ENCODE measurements at regions not wholly inside any gene's neighbourhood (a gene's known extent, or its start where the extent isn't known, plus 50 kb on each side); places are given as distances from the start of the nearest gene placed in this dataset.

DNA sequence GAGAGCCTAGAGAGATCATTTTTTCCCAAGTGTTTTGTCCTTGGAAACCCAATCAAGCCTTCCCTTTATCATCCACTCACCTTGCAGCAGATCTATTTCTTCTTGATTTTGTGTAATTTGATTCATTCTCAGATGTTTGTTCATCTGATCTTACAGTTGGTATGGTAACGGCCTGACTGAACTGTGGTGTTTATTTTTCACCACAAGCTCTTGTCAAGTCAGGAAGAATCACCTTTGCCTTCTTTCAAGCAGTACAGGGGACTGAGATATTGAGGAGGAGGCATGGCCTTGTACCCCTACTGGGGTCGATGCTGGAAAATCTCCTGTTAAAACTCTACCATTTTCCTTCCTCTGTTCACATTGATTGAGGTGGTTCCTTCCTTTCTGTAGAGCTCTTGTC lies 361.4 kb upstream of the CFAP20DC start:
- DNase-seq (ENCODE audit: low spot score) = no peak
- H3K27ac ChIP-seq = no peak overlapping the region
- H3K4me3 ChIP-seq = no peak overlapping the region
- TF ChIP-seq, protein P1, sequence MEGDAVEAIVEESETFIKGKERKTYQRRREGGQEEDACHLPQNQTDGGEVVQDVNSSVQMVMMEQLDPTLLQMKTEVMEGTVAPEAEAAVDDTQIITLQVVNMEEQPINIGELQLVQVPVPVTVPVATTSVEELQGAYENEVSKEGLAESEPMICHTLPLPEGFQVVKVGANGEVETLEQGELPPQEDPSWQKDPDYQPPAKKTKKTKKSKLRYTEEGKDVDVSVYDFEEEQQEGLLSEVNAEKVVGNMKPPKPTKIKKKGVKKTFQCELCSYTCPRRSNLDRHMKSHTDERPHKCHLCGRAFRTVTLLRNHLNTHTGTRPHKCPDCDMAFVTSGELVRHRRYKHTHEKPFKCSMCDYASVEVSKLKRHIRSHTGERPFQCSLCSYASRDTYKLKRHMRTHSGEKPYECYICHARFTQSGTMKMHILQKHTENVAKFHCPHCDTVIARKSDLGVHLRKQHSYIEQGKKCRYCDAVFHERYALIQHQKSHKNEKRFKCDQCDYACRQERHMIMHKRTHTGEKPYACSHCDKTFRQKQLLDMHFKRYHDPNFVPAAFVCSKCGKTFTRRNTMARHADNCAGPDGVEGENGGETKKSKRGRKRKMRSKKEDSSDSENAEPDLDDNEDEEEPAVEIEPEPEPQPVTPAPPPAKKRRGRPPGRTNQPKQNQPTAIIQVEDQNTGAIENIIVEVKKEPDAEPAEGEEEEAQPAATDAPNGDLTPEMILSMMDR (IDR thresholded peaks at IDR 0.05) = no peak

DNA sequence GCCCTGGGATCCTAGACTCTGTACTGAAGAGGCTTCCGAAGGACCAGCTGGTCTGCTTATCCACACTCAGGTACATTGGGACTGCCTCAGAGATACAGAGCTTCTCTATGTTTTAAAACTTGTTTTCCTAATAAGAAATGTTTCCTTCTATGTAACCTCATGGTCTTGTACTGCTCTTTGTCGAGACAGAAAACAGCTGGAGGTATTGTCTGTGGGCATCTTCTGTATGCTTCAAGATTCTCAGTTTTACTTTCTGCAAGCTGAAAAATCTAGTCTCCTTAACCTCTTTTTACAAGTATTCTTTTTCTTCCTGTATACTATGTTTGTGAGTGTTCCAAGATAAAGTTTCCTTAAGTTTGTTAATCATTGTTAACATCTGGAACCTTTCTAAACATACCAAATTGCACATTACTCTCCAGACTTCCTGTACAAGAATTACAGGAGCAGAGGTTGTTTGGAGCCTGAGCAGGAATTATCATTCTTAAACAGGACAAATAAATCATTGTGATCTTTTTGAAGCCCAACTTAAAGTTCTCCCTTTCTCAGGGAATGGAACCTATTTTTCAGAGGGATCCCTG lies 358.3 kb upstream of the CFAP20DC start:
- TF ChIP-seq, protein P1 (IDR thresholded peaks at IDR 0.05) = no peak
- no peak overlapping the region for H3K27ac ChIP-seq

DNA sequence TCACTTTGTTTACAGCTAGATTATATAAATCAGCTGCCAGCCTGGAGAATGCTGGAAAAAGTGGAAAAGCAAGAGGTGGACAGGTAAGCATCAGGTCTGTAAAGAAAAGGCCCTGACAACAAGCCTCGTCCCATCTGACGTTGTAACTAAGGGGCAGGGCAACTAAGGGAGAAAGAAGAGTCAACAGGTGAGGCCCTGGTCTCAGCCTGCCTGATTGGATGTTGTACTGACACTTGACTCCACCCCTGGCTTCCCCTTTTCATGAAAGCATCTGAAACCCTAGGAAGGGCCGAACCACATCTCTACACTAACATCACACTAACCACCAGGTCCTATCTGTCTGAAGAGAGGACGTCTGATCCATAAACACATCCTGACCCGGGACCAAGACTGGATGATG lies 357.6 kb upstream of the CFAP20DC start:
- TF ChIP-seq, protein P1 (IDR thresholded peaks at IDR 0.05) = no peak
- DNase-seq (ENCODE audit: low spot score) = no peak
- Histone ChIP-seq H3K27ac (no peak overlapping the region), H3K4me3 (no peak overlapping the region)

More for the DNA sequence above, 358.3 kb upstream of the CFAP20DC start:
- DNase-seq (ENCODE audit: low spot score) = no peak
- H3K4me3 ChIP-seq = no peak overlapping the region

GRCh38 chr3:59406943-59407342 lies 357.1 kb upstream of the CFAP20DC start:
- TF ChIP-seq, protein P1 (IDR thresholded peaks at IDR 0.05) = no peak
- H3K27ac ChIP-seq = no peak overlapping the region
- no peak for DNase-seq (ENCODE audit: low spot score)
- no peak overlapping the region for H3K4me3 ChIP-seq

DNA sequence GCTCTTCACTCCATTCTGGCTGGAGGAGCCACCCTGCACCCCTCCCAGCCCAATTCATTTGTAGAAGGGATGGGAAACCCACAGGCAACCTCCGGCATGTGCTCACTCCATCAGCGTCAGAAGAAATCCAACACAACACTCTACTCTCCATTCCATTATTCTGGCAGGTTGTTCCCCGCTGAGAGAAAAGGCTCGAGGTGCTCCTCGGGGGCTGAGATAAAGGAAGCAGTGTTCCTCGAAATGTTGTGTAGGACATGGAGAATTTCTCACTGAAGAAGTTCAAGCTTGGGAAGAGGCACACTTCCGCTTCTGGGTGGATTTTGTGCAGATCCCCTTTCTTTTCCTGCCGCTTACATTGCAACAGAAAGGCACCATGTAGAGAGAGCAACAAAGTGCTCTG lies 355.0 kb upstream of the CFAP20DC start:
- TF ChIP-seq, protein P1 (IDR thresholded peaks at IDR 0.05) = no peak
- no peak for DNase-seq (ENCODE audit: low spot score)
- H3K27ac ChIP-seq = no peak overlapping the region
- H3K4me3 ChIP-seq = no peak overlapping the region

DNA sequence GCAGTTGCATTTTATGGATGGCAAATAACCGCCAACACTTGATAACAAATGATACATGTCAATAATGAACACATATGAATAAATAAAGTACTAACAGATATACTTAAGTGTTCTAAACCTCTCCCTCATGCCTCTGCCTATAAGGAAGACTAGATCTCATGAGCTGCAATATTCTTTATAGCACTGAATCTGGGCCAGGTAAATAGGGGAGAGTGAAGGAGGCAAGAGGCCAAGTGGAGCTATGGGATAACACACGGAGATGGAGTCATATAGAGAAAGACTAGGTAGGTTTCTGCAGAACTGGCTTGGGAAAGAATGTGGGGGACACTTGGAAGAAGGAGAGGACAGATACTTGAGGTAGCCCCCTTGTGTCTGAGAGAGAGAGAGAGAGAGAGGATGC lies 354.2 kb upstream of the CFAP20DC start:
- H3K27ac ChIP-seq = no peak overlapping the region
- DNase-seq (ENCODE audit: low spot score) = no peak
- no peak overlapping the region for H3K4me3 ChIP-seq
- TF ChIP-seq, protein P1 (IDR thresholded peaks at IDR 0.05) = no peak

- TF ChIP-seq, protein P1 (IDR thresholded peaks at IDR 0.05) = no peak
- no peak for DNase-seq (ENCODE audit: low spot score)
- no peak overlapping the region for H3K4me3 ChIP-seq
- H3K27ac ChIP-seq = no peak overlapping the region
Measured at GRCh38 chr3:59401924-59402323, 352.1 kb upstream of the CFAP20DC start.
